Spinal cord (tissue), 9 donors: ENCODE measurements at regions not wholly inside any gene's neighbourhood (a gene's known extent, or its start where the extent isn't known, plus 50 kb on each side); places are given as distances from the start of the nearest gene placed in this dataset.
A peak's percentile ranks its signal among the peaks of the same experiment; 100 is the strongest.

Experiments
- DNase-seq, 6 donors: peaks; one replicate each; pipeline versions ENCODE4 v3.0.0 to v3.0.0-alpha.2; 2013 to 2015; ENCODE audit warnings: low spot score in 6 of 6, low read depth in 4 of 6
- H3K27ac ChIP-seq: one replicate; pipeline ENCODE4 v1.5.1; 2013; ENCODE audit warnings: low read depth, low read length, control low read depth
- H3K27me3 ChIP-seq: one replicate; pipeline ENCODE4 v1.6.1; 2013; ENCODE audit warnings: low read length; ENCODE audit not compliant: control insufficient read depth, insufficient read depth
- H3K36me3 ChIP-seq: one replicate; pipeline ENCODE4 v1.6.1; 2013; ENCODE audit warnings: low read length; ENCODE audit not compliant: control insufficient read depth, insufficient read depth
- H3K4me1 ChIP-seq: one replicate; pipeline ENCODE4 v1.6.1; 2013; ENCODE audit warnings: low read length; ENCODE audit not compliant: control insufficient read depth, insufficient read depth
- H3K4me3 ChIP-seq: one replicate; pipeline ENCODE4 v1.5.1; 2013; ENCODE audit warnings: low read depth, low read length, control low read depth
- H3K9me3 ChIP-seq: one replicate; pipeline ENCODE4 v1.6.1; 2013; ENCODE audit warnings: low read length; ENCODE audit not compliant: control insufficient read depth, insufficient read depth
- WGBS: methylation state at CpG from one replicate; pipeline ENCODE4 v1.1.5; 2013; ENCODE audit warnings: missing lambda C conversion rate; ENCODE audit not compliant: insufficient coverage; 5-methylcytosine and 5-hydroxymethylcytosine counted together
- donor health status: healthy.

DNA sequence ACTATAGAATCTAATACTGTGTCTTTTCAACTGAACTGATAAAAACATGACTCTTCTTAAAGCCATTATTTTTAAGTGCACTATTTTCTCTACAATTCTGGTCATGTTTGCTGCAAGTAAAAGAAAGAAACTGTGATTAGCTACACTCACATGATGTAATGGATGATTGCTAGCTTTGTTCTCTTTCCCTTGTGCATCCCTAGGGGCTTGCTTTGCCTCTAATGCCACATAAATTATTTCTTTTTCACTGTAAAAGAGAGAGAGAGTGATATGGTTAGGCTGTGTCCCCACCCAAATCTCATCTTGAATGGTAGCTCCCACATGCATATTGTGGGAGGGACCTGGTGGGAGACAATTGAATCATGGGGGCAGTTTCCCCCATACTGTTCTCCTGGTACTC lies 630.2 kb upstream of the NR3C2 start:
- Histone ChIP-seq H3K9me3 (no peaks in the 10 kb centered on the region), H3K4me3 (no peak overlapping the region), H3K4me1 (no peaks in the 10 kb centered on the region), H3K27ac (no peak overlapping the region), H3K36me3 (no peaks in the 10 kb centered on the region), H3K27me3 (no peaks in the 10 kb centered on the region)
- DNase-seq, result no peak

GRCh38 chr4:149065753-149066152 lies 623.5 kb upstream of the NR3C2 start:
- H3K4me3 ChIP-seq, result no peak overlapping the region
- no peak for DNase-seq
- WGBS, result no CpG with 5 or more reads among the region's 1 CpG

DNA sequence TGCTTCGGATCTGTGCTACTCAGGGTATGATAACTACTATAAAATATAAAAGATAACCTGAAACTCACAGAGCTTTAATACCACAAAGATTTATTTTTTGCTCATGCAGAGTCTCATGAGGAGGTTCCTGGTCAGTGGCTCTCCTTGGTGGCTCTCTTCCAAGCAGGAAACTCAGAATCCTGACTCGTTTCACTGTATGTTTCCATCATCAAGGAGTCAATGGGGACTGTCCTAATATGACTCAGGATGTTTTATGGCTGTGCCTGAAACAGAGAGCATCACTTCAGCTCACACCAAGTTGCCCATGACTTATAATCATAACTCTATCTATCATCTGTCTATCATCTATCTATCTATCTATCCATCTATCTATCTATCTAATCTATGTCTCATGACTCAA lies 620.8 kb upstream of the NR3C2 start:
- H3K9me3 ChIP-seq, result no peaks in the 10 kb centered on the region
- no peak overlapping the region for H3K4me3 ChIP-seq
- no peaks in the 10 kb centered on the region for H3K36me3 ChIP-seq
- DNase-seq, result no peak
- H3K27me3 ChIP-seq, result no peaks in the 10 kb centered on the region
- no peak overlapping the region for H3K27ac ChIP-seq
- WGBS, result no CpG with 5 or more reads among the region's 2 CpGs
- no peaks in the 10 kb centered on the region for H3K4me1 ChIP-seq

More at GRCh38 chr4:149065753-149066152, 623.5 kb upstream of the NR3C2 start:
- Histone ChIP-seq H3K27me3 (no peaks in the 10 kb centered on the region), H3K9me3 (no peaks in the 10 kb centered on the region), H3K36me3 (no peaks in the 10 kb centered on the region), H3K27ac (no peak overlapping the region), H3K4me1 (no peaks in the 10 kb centered on the region)

GRCh38 chr4:149057594-149057993 lies 615.4 kb upstream of the NR3C2 start:
- H3K4me3 ChIP-seq, result no peak overlapping the region
- H3K9me3 ChIP-seq, result no peaks in the 10 kb centered on the region
- H3K27ac ChIP-seq, result no peak overlapping the region
- H3K36me3 ChIP-seq, result no peaks in the 10 kb centered on the region
- no peak for DNase-seq
- 69% methylated on average over 2 of the region's 3 CpGs for WGBS
- no peaks in the 10 kb centered on the region for H3K4me1 ChIP-seq
- no peaks in the 10 kb centered on the region for H3K27me3 ChIP-seq

GRCh38 chr4:149056615-149057014 lies 614.4 kb upstream of the NR3C2 start:
- H3K9me3 ChIP-seq, result no peaks in the 10 kb centered on the region
- no CpG with 5 or more reads among the region's 2 CpGs for WGBS
- no peak overlapping the region for H3K27ac ChIP-seq
- no peaks in the 10 kb centered on the region for H3K27me3 ChIP-seq
- H3K4me3 ChIP-seq, result no peak overlapping the region
- H3K4me1 ChIP-seq, result no peaks in the 10 kb centered on the region
- DNase-seq, result no peak
- H3K36me3 ChIP-seq, result no peaks in the 10 kb centered on the region

- Histone ChIP-seq H3K4me1 (no peaks in the 10 kb centered on the region), H3K27ac (no peak overlapping the region), H3K4me3 (no peak overlapping the region), H3K36me3 (no peaks in the 10 kb centered on the region), H3K9me3 (no peaks in the 10 kb centered on the region), H3K27me3 (no peaks in the 10 kb centered on the region)
- WGBS, result no CpG with 5 or more reads among the region's 1 CpG
- peak in 2 of 6 donors; percentile 39 to 71 for DNase-seq
Measured at GRCh38 chr4:149055624-149056023, 613.4 kb upstream of the NR3C2 start.

DNA sequence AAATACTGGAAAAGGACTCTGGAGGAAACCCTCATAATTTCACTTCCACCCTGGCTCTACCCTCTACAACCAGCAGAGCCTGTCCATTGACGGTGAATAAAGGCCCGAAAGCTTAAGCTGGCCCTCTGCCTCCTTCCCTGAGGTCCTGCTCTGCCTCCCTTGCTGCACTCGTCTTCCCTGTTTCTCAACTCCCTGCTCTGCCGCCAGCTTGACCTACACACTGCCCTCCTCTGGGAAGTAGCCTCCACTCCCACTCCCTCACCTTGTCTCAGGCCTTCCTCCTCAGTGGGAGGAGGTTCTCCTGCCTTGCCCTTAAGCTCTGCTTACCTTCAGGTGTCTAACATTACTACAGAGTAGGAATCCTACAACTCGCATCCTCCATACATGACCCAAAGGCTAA lies 608.6 kb upstream of the NR3C2 start:
- DNase-seq, result no peak
- Histone ChIP-seq H3K36me3 (no peaks in the 10 kb centered on the region), H3K27me3 (no peaks in the 10 kb centered on the region), H3K4me1 (no peaks in the 10 kb centered on the region), H3K9me3 (no peaks in the 10 kb centered on the region), H3K4me3 (no peak overlapping the region), H3K27ac (no peak overlapping the region)
- 90% methylated on average over 4 of the region's 5 CpGs for whole genome bisulfite sequencing

- no peak for DNase-seq
- no peaks in the 10 kb centered on the region for H3K36me3 ChIP-seq
- WGBS, result no CpG with 5 or more reads among the region's 3 CpGs
- H3K27me3 ChIP-seq, result no peaks in the 10 kb centered on the region
- no peaks in the 10 kb centered on the region for H3K4me1 ChIP-seq
- H3K4me3 ChIP-seq, result no peak overlapping the region
- H3K9me3 ChIP-seq, result no peaks in the 10 kb centered on the region
- H3K27ac ChIP-seq, result no peak overlapping the region
Measured at GRCh38 chr4:149048451-149049143, 606.4 kb upstream of the NR3C2 start.

GRCh38 chr4:149047368-149047767 lies 605.2 kb upstream of the NR3C2 start:
- no peaks in the 10 kb centered on the region for H3K4me1 ChIP-seq
- H3K36me3 ChIP-seq, result no peaks in the 10 kb centered on the region
- no peaks in the 10 kb centered on the region for H3K27me3 ChIP-seq
- H3K27ac ChIP-seq, result no peak overlapping the region
- WGBS, result 100% methylated on average over 2 of the region's 2 CpGs
- DNase-seq, result no peak
- H3K4me3 ChIP-seq, result no peak overlapping the region
- H3K9me3 ChIP-seq, result no peaks in the 10 kb centered on the region

GRCh38 chr4:149045731-149046130 lies 603.5 kb upstream of the NR3C2 start:
- H3K9me3 ChIP-seq, result no peaks in the 10 kb centered on the region
- no peak overlapping the region for H3K4me3 ChIP-seq
- 100% methylated on average over 1 of the region's 3 CpGs for WGBS
- no peak for DNase-seq
- no peaks in the 10 kb centered on the region for H3K4me1 ChIP-seq
- H3K36me3 ChIP-seq, result no peaks in the 10 kb centered on the region
- no peak overlapping the region for H3K27ac ChIP-seq
- no peaks in the 10 kb centered on the region for H3K27me3 ChIP-seq
